ENCODE measurements at regions not wholly inside any gene's neighbourhood (a gene's known extent, or its start where the extent isn't known, plus 50 kb on each side); places are given as distances from the start of the nearest gene placed in this dataset.

DNA sequence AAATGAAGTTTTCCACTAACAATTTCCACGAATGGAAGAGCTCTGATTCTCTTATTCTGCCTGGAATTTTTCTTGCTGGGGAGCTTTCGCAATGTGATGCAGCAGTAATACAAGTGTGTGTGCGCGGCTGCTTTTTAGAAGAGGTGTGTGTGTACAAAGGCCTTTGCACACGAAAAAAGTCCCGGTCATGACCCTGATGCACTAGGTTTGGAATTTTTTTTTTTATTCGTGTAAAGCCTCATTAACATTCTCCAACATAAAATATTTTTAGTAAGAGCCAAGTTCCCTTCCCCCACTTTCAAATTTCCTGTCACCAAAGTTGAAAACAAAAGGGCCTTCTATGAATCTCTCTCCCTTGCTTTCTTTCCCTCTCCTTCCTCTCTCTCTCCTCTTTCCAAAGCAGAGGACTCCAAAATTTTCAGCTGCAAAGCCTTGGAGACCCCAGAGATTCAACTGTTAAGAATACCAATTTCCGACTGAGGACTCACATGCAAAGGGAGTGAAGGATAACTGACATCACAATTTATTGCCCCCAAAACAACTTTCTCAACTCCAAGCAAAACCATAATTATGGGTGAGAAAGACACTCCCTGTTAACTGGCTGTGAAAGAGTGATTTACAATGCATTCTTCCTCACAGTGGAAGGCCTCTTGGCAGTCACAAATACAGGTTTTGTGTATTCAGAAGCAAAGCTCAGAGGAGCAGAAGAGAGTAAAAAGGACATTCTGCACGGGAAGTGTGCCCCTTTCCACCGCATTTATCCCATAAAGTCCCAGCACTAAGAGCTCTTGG is 421.2 kb upstream of the JARID2 start:
- no peak overlapping the region for H3K4me3 ChIP-seq
- in situ Hi-C loops (cut with MboI), result no loop called here
- no peaks in the 10 kb centered on the region for H3K9me3 ChIP-seq (ENCODE audit: low read depth)
- no peak for DNase-seq
- no peak overlapping the region for H3K4me2 ChIP-seq (ENCODE audit: unreplicated experiment)
- no peaks in the 10 kb centered on the region for H3F3A ChIP-seq (ENCODE audit: insufficient read depth)
- H3K36me3 ChIP-seq (ENCODE audit: low read depth), result no peaks in the 10 kb centered on the region
- no peaks in the 10 kb centered on the region for H4K20me1 ChIP-seq (ENCODE audit: insufficient read depth)
- H3K9me2 ChIP-seq (ENCODE audit: insufficient read depth), result no peaks in the 10 kb centered on the region
- H3K27me3 ChIP-seq (replicated peaks; ENCODE audit: insufficient read depth), result no peaks in the 10 kb centered on the region
- no peak overlapping the region for H3K9ac ChIP-seq
- H3K27ac ChIP-seq, result no peak overlapping the region
- TF ChIP-seq EZH2 (IDR thresholded peaks at IDR 0.05; ENCODE audit: insufficient read depth, poor library complexity, severe bottlenecking) (no peak), EZH2phosphoT487 (IDR thresholded peaks at IDR 0.05; ENCODE audit: insufficient read depth, low read depth) (no peak)
- H3K79me2 ChIP-seq (ENCODE audit: insufficient read depth), result no peaks in the 10 kb centered on the region
- H2AFZ ChIP-seq, result no peak overlapping the region
- peaks cover 15% of the 10 kb centered on the region for H3K4me1 ChIP-seq (ENCODE audit: insufficient read depth)
- 87 to 91% methylated on average over 10 of the region's 10 CpGs for WGBS, 2 experiments (ENCODE audit: low coverage in 1 of 2, low lambda C conversion rate in 2 of 2, missing lambda C conversion rate in 2 of 2)

DNA sequence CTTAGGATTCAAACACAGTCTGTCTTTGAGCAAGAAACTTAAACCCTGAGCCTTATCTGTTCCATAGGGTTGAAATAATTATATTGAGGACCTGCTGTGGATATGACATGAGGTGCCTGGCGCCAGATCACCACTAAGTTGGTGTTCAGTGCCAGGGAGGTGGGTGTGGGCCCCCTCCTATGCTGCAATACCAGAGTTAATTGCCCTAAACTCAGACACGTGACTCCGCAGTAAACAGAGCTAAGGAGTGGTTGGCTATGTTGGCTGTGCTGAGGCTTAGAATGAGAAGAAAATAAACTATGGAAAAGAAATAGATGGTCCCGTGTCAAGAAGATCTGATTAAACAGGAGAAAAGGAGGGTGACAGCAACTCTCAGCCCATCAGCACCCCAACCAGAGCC is 419.4 kb upstream of the JARID2 start:
- no peak overlapping the region for H3K9ac ChIP-seq
- 71 to 77% methylated on average over 4 of the region's 4 CpGs for WGBS, 2 experiments (ENCODE audit: low coverage in 1 of 2, low lambda C conversion rate in 2 of 2, missing lambda C conversion rate in 2 of 2)
- H3K9me2 ChIP-seq (ENCODE audit: insufficient read depth), result no peaks in the 10 kb centered on the region
- no peak for TF ChIP-seq EZH2 (IDR thresholded peaks at IDR 0.05; ENCODE audit: insufficient read depth, poor library complexity, severe bottlenecking)
- no peak for TF ChIP-seq EZH2phosphoT487 (IDR thresholded peaks at IDR 0.05; ENCODE audit: insufficient read depth, low read depth)
- in situ Hi-C loops (cut with MboI), result no loop called here
- no peak overlapping the region for H3K27ac ChIP-seq
- H3K79me2 ChIP-seq (ENCODE audit: insufficient read depth), result no peaks in the 10 kb centered on the region
- H3K4me2 ChIP-seq (ENCODE audit: unreplicated experiment), result no peak overlapping the region
- DNase-seq, result no peak
- H2AFZ ChIP-seq, result no peak overlapping the region
- H3K4me1 ChIP-seq (ENCODE audit: insufficient read depth), result peaks cover 7% of the 10 kb centered on the region; the same call in 1 of the 2 replicates
- H3K36me3 ChIP-seq (ENCODE audit: low read depth), result no peaks in the 10 kb centered on the region
- H3K4me3 ChIP-seq, result no peak overlapping the region
- no peaks in the 10 kb centered on the region for H3K9me3 ChIP-seq (ENCODE audit: low read depth)
- no peaks in the 10 kb centered on the region for H4K20me1 ChIP-seq (ENCODE audit: insufficient read depth)
- no peaks in the 10 kb centered on the region for H3F3A ChIP-seq (ENCODE audit: insufficient read depth)
- H3K27me3 ChIP-seq (replicated peaks; ENCODE audit: insufficient read depth), result no peaks in the 10 kb centered on the region

DNA sequence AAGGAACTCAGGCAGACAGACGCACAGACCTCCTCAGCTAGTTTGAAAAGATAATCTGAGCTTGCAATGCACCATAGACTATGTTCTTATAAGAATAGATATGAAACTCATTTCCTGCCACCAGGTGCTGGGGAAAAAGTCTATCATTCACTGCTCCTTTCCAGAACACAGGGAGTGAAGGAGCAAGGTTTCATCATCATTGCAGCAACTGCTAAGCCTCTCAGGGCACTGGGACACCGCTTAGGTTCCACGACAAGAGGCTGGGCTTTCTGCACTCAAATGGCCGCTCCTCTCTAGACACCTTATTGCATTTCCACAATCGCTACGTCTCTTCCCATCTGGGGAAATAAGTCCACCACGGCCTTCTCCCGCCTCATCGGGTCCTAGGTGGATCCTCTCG is 418.5 kb upstream of the JARID2 start:
- H2AFZ ChIP-seq, result no peak overlapping the region
- TF ChIP-seq EZH2phosphoT487 (IDR thresholded peaks at IDR 0.05; ENCODE audit: insufficient read depth, low read depth), result no peak
- no peak for TF ChIP-seq EZH2 (IDR thresholded peaks at IDR 0.05; ENCODE audit: insufficient read depth, poor library complexity, severe bottlenecking)
- no peak overlapping the region for H3K9ac ChIP-seq
- no peak overlapping the region for H3K4me3 ChIP-seq
- no peaks in the 10 kb centered on the region for H3K27me3 ChIP-seq (replicated peaks; ENCODE audit: insufficient read depth)
- H3K9me2 ChIP-seq (ENCODE audit: insufficient read depth), result no peaks in the 10 kb centered on the region
- H4K20me1 ChIP-seq (ENCODE audit: insufficient read depth), result no peaks in the 10 kb centered on the region
- H3K4me1 ChIP-seq (ENCODE audit: insufficient read depth), result peaks cover 5% of the 10 kb centered on the region; the same call in 1 of the 2 replicates
- WGBS, 2 experiments (ENCODE audit: low coverage in 1 of 2, low lambda C conversion rate in 2 of 2, missing lambda C conversion rate in 2 of 2), result 91% methylated on average over 10 of the region's 10 CpGs
- no peak for DNase-seq
- no peaks in the 10 kb centered on the region for H3K9me3 ChIP-seq (ENCODE audit: low read depth)
- H3K4me2 ChIP-seq (ENCODE audit: unreplicated experiment), result no peak overlapping the region
- H3K27ac ChIP-seq, result no peak overlapping the region
- no peaks in the 10 kb centered on the region for H3K36me3 ChIP-seq (ENCODE audit: low read depth)
- in situ Hi-C loops (cut with MboI), result no loop called here
- H3F3A ChIP-seq (ENCODE audit: insufficient read depth), result no peaks in the 10 kb centered on the region
- H3K79me2 ChIP-seq (ENCODE audit: insufficient read depth), result no peaks in the 10 kb centered on the region

DNA sequence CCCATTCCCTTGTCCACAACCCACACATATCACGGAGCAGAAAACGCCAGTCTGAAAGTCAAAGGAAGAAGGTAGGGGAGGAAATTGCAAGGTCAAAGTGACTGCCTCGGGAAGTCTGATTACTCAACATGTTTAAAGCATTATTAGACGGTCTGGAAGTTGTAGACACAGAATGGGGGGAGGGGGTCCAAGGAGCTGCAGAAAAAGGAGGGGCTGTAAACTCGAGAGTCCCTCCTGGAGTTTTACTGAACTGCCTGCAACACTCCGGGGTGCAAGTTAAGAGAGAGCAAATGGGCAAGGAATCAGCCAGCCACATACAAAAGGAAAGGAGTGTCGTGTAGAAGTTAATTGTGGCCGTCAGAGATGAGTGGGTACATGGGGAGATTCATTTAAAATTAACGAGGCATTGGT is 417.7 kb upstream of the JARID2 start:
- H3K4me2 ChIP-seq (ENCODE audit: unreplicated experiment), result no peak overlapping the region

More for the DNA sequence above, 417.7 kb upstream of the JARID2 start:
- H3K9me3 ChIP-seq (ENCODE audit: low read depth), result no peaks in the 10 kb centered on the region
- H3K9ac ChIP-seq, result no peak overlapping the region
- H3K36me3 ChIP-seq (ENCODE audit: low read depth), result no peaks in the 10 kb centered on the region
- no peaks in the 10 kb centered on the region for H3K4me1 ChIP-seq (ENCODE audit: insufficient read depth)
- TF ChIP-seq EZH2phosphoT487 (IDR thresholded peaks at IDR 0.05; ENCODE audit: insufficient read depth, low read depth) (no peak), EZH2 (IDR thresholded peaks at IDR 0.05; ENCODE audit: insufficient read depth, poor library complexity, severe bottlenecking) (no peak)
- in situ Hi-C loops (cut with MboI), result no loop called here
- H2AFZ ChIP-seq, result no peak overlapping the region
- H3K27ac ChIP-seq, result no peak overlapping the region
- no peaks in the 10 kb centered on the region for H3K9me2 ChIP-seq (ENCODE audit: insufficient read depth)
- 79 to 81% methylated on average over 9 of the region's 9 CpGs for WGBS, 2 experiments (ENCODE audit: low coverage in 1 of 2, low lambda C conversion rate in 2 of 2, missing lambda C conversion rate in 2 of 2)
- H3K4me3 ChIP-seq, result no peak overlapping the region
- H4K20me1 ChIP-seq (ENCODE audit: insufficient read depth), result no peaks in the 10 kb centered on the region
- H3F3A ChIP-seq (ENCODE audit: insufficient read depth), result no peaks in the 10 kb centered on the region
- no peak for DNase-seq
- no peaks in the 10 kb centered on the region for H3K27me3 ChIP-seq (replicated peaks; ENCODE audit: insufficient read depth)
- no peaks in the 10 kb centered on the region for H3K79me2 ChIP-seq (ENCODE audit: insufficient read depth)

Data from GM23248 (cell line).